SJSA1 (cell line): ENCODE measurements at regions not wholly inside any gene's neighbourhood (a gene's known extent, or its start where the extent isn't known, plus 50 kb on each side); places are given as distances from the start of the nearest gene placed in this dataset.
A peak's percentile ranks its signal among the peaks of the same experiment; 100 is the strongest.

Experiments used
- DNase-seq, 2 experiments: peaks; one replicate each; pipeline ENCODE4 v3.0.0-alpha.2; 2015 to 2020; ENCODE audit warnings: low spot score in 2 of 2, low read depth in 1 of 2
- H3K27ac ChIP-seq: fragments of 250-450 bp; sonication (Bioruptor Pico); 2 replicates; pipeline ENCODE4 v1.5.1; 2020; ENCODE audit warnings: mild to moderate bottlenecking, moderate library complexity
- H3K27me3 ChIP-seq: fragments of 250-450 bp; sonication (Bioruptor Pico); replicated peaks from 2 replicates; pipeline ENCODE4 v1.5.1; 2020; ENCODE audit warnings: mild to moderate bottlenecking, moderate library complexity
- H3K36me3 ChIP-seq: fragments of 250-450 bp; sonication (Bioruptor Pico); 2 replicates; pipeline ENCODE4 v1.5.1; 2020; ENCODE audit warnings: mild to moderate bottlenecking
- H3K4me1 ChIP-seq: fragments of 250-450 bp; sonication (Bioruptor Pico); replicated peaks from 2 replicates; pipeline ENCODE4 v1.6.1; 2021; ENCODE audit warnings: mild to moderate bottlenecking
- H3K4me3 ChIP-seq: fragments of 250-450 bp; sonication (Bioruptor Pico); 2 replicates; pipeline ENCODE4 v1.5.1; 2020; ENCODE audit warnings: mild to moderate bottlenecking
- H3K9me3 ChIP-seq: fragments of 250-450 bp; sonication (Bioruptor Pico); replicated peaks from 2 replicates; pipeline ENCODE4 v1.5.1; 2020; ENCODE audit warnings: mild to moderate bottlenecking

GRCh38 chr22:46079093-46079860 lies 71.0 kb upstream of the PPARA start:
- Histone ChIP-seq H3K9me3 (no peaks in the 10 kb centered on the region), H3K27ac (peak overlapping the region; percentile 92), H3K36me3 (peaks cover 97% of the 10 kb centered on the region), H3K27me3 (0 out of 2 replicates have a peak, but pooled peaks cover 4% of the 10 kb centered on the region), H3K4me1 (peaks cover 69% of the 10 kb centered on the region), H3K4me3 (peak overlapping the region; percentile 88)
- DNase-seq = peak in 1 of 2 experiments; percentile 76

GRCh38 chr22:46079861-46080821 lies 70.2 kb upstream of the PPARA start:
- 0 out of 2 replicates have a peak, but pooled peaks cover 4% of the 10 kb centered on the region for H3K27me3 ChIP-seq
- no peaks in the 10 kb centered on the region for H3K9me3 ChIP-seq
- H3K27ac ChIP-seq = peak overlapping the region; percentile 92
- H3K36me3 ChIP-seq = peaks cover 97% of the 10 kb centered on the region
- peak overlapping the region; percentile 88 for H3K4me3 ChIP-seq
- peaks cover 72% of the 10 kb centered on the region for H3K4me1 ChIP-seq
- DNase-seq = peak; percentile 97 to 100

- DNase-seq = peak in 1 of 2 experiments; percentile 77
- Histone ChIP-seq H3K4me3 (peak overlapping the region; percentile 88), H3K4me1 (peaks cover 72% of the 10 kb centered on the region), H3K27me3 (0 out of 2 replicates have a peak, but pooled peaks cover 4% of the 10 kb centered on the region), H3K27ac (peak overlapping the region; percentile 92), H3K9me3 (no peaks in the 10 kb centered on the region), H3K36me3 (peaks cover 97% of the 10 kb centered on the region)
Measured at GRCh38 chr22:46081036-46081830, 69.1 kb upstream of the PPARA start.

- no peaks in the 10 kb centered on the region for H3K9me3 ChIP-seq
- H3K27ac ChIP-seq = peak overlapping the region; percentile 92
- H3K4me1 ChIP-seq = peaks cover 72% of the 10 kb centered on the region
- peaks cover 97% of the 10 kb centered on the region for H3K36me3 ChIP-seq
- H3K27me3 ChIP-seq = 0 out of 2 replicates have a peak, but pooled peaks cover 4% of the 10 kb centered on the region
- DNase-seq = no peak
- peak overlapping the region; percentile 88 for H3K4me3 ChIP-seq
Measured at GRCh38 chr22:46081831-46082210, 68.5 kb upstream of the PPARA start.

GRCh38 chr22:46082633-46083032 lies 67.7 kb upstream of the PPARA start:
- Histone ChIP-seq H3K4me1 (peaks cover 72% of the 10 kb centered on the region), H3K36me3 (peaks cover 99% of the 10 kb centered on the region), H3K4me3 (peak overlapping the region; percentile 88), H3K27me3 (0 out of 2 replicates have a peak, but pooled peaks cover 4% of the 10 kb centered on the region), H3K27ac (peak overlapping the region; percentile 92), H3K9me3 (no peaks in the 10 kb centered on the region)
- DNase-seq = peak in 1 of 2 experiments; percentile 73

- H3K36me3 ChIP-seq = peaks cover 99% of the 10 kb centered on the region
- peak overlapping the region; percentile 92 for H3K27ac ChIP-seq
- H3K9me3 ChIP-seq = no peaks in the 10 kb centered on the region
- peaks cover 72% of the 10 kb centered on the region for H3K4me1 ChIP-seq
- 0 out of 2 replicates have a peak, but pooled peaks cover 4% of the 10 kb centered on the region for H3K27me3 ChIP-seq
- peak overlapping the region; percentile 88 for H3K4me3 ChIP-seq
- DNase-seq = peak in 1 of 2 experiments; percentile 65
Measured at GRCh38 chr22:46083383-46084350, 66.7 kb upstream of the PPARA start.

GRCh38 chr22:46084376-46084775 lies 66.0 kb upstream of the PPARA start:
- no peak for DNase-seq
- Histone ChIP-seq H3K27me3 (0 out of 2 replicates have a peak, but pooled peaks cover 4% of the 10 kb centered on the region), H3K4me3 (peak overlapping the region; percentile 88), H3K27ac (peak overlapping the region; percentile 92), H3K36me3 (peaks cover 99% of the 10 kb centered on the region), H3K9me3 (no peaks in the 10 kb centered on the region), H3K4me1 (peaks cover 72% of the 10 kb centered on the region)

GRCh38 chr22:46084943-46085827 lies 65.1 kb upstream of the PPARA start:
- H3K36me3 ChIP-seq = peaks cover 99% of the 10 kb centered on the region
- H3K27me3 ChIP-seq = 0 out of 2 replicates have a peak, but pooled peaks cover 4% of the 10 kb centered on the region
- H3K27ac ChIP-seq = peak overlapping the region; percentile 92
- H3K4me1 ChIP-seq = peaks cover 74% of the 10 kb centered on the region
- no peaks in the 10 kb centered on the region for H3K9me3 ChIP-seq
- H3K4me3 ChIP-seq = peak overlapping the region; percentile 88
- DNase-seq = peak; percentile 87 to 88

- Histone ChIP-seq H3K9me3 (no peaks in the 10 kb centered on the region), H3K36me3 (peaks cover 100% of the 10 kb centered on the region)
Measured at GRCh38 chr22:46085828-46086576, 64.3 kb upstream of the PPARA start.

GRCh38 chr22:46086577-46087335 lies 63.6 kb upstream of the PPARA start:
- peak in 1 of 2 experiments; percentile 43 for DNase-seq
- no peaks in the 10 kb centered on the region for H3K9me3 ChIP-seq
- H3K4me1 ChIP-seq = peaks cover 83% of the 10 kb centered on the region

More at GRCh38 chr22:46085828-46086576, 64.3 kb upstream of the PPARA start:
- Histone ChIP-seq H3K4me3 (peak overlapping the region; percentile 88), H3K27ac (peak overlapping the region; percentile 92), H3K4me1 (peaks cover 82% of the 10 kb centered on the region), H3K27me3 (0 out of 2 replicates have a peak, but pooled peaks cover 4% of the 10 kb centered on the region)
- DNase-seq = peak; percentile 93 to 96

More at GRCh38 chr22:46086577-46087335, 63.6 kb upstream of the PPARA start:
- Histone ChIP-seq H3K27me3 (0 out of 2 replicates have a peak, but pooled peaks cover 4% of the 10 kb centered on the region), H3K4me3 (peak overlapping the region; percentile 88), H3K27ac (peak overlapping the region; percentile 92), H3K36me3 (peaks cover 100% of the 10 kb centered on the region)
